Neural progenitor cell (in vitro differentiated cells): ENCODE measurements at regions not wholly inside any gene's neighbourhood (a gene's known extent, or its start where the extent isn't known, plus 50 kb on each side); places are given as distances from the start of the nearest gene placed in this dataset.

Experiments
- EZH2 ChIP-seq: fragments of 200-600 bp; sonication (generic); IDR thresholded peaks from 2 replicates; pipeline ENCODE4 v1.6.1; 2017; ENCODE audit warnings: antibody characterized with exemption, mild to moderate bottlenecking, moderate library complexity
- EZH2phosphoT487 ChIP-seq: fragments of 200-600 bp; sonication (generic); IDR thresholded peaks from 2 replicates; pipeline ENCODE4 v1.6.1; 2017; ENCODE audit warnings: antibody characterized with exemption
- TF ChIP-seq, protein P1 (sequence below): fragments of 200-600 bp; sonication (generic); IDR thresholded peaks from 2 replicates; pipeline ENCODE4 v1.5.1; 2017; ENCODE audit warnings: antibody characterized with exemption, mild to moderate bottlenecking

DNA sequence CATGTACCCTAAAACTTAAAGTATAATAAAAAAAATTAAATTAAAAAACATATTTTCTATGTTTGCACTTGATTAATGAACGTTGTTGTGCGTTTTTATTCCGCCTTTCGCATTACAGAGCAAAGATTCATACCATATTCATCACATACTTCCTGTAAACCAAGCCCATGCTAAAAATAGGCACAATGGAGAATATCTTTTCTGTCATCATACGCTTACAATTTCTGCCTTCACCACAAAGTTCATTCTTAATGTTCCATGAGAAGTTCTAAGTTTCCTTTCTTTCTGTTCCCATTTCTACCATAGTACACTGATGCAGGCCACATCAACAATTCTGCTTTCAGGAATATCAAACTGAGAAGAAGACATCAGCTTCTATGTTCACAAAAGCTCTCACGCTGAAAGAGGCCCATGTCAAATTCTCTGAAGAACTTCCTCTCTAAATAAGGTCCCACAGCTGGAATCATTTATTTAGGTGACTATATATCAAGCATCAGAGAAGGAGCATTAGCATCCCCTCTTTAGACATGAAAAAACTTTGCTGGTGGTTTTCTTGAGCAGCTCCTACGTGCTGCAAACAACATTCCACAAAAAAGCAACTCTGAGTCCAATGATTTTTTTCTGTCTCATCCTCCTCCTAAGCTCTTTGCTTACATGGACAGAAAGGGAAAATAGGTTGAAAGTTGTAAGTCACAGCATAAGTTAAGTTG lies 456.4 kb downstream of the CDH10 start:
- TF ChIP-seq, protein P1, sequence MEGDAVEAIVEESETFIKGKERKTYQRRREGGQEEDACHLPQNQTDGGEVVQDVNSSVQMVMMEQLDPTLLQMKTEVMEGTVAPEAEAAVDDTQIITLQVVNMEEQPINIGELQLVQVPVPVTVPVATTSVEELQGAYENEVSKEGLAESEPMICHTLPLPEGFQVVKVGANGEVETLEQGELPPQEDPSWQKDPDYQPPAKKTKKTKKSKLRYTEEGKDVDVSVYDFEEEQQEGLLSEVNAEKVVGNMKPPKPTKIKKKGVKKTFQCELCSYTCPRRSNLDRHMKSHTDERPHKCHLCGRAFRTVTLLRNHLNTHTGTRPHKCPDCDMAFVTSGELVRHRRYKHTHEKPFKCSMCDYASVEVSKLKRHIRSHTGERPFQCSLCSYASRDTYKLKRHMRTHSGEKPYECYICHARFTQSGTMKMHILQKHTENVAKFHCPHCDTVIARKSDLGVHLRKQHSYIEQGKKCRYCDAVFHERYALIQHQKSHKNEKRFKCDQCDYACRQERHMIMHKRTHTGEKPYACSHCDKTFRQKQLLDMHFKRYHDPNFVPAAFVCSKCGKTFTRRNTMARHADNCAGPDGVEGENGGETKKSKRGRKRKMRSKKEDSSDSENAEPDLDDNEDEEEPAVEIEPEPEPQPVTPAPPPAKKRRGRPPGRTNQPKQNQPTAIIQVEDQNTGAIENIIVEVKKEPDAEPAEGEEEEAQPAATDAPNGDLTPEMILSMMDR, result no peak
- TF ChIP-seq EZH2 (no peak), EZH2phosphoT487 (no peak)
